ENCODE measurements at regions not wholly inside any gene's neighbourhood (a gene's known extent, or its start where the extent isn't known, plus 50 kb on each side); places are given as distances from the start of the nearest gene placed in this dataset.

DNA sequence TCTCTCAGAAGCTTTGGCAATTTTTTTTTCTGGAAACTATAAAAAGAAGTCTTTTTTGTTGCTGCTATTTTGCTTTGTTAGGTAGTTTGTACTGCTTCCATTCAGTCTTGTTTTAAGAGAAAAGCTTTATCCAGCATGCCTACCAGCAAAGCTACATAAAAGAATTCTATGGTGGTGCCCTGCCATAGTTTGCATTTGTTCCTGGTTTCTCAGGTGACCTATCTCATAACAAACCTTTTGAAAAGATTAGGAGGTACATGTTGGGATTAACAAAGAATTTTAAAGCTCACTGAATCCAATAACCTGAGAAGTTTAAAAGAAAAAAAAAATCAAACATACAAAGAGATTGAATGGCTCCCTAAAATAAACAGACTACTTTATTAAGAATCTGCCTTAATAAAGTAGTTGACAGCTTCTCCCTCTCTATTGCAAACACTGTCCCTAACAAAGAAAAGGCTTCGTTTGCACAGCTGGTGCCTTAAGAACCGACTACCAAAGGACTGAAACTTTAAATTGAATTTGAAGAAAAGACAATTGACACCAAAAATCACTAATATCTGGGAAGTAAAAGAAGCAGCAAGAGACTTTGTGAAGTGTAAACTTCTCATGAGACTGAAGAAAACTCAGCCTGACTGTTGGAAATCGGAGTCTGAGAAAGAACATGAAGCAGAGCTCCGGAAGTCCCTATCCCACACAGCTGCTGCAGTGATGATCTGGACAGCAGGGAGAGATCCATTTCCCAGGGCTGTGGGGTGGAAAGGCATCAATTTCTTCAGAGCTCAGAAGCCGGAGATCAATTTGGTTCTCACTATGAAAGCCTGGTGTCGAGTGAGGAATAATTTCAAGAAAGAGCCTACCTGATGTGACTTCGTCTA lies 102.7 kb upstream of the PLEKHA5 start:
- TF ChIP-seq SIN3A (conservative IDR thresholded peaks at IDR 0.05 in 1 of 2, IDR thresholded peaks at IDR 0.05 in 1 of 2; ENCODE audit: low read depth in 1 of 2, low read length in 2 of 2) (no peak), RAD21 (IDR thresholded peaks at IDR 0.05 in 1 of 2, conservative IDR thresholded peaks at IDR 0.05 in 1 of 2; ENCODE audit: low read depth in 2 of 2, low read length in 2 of 2) (no peak)
- TF ChIP-seq, protein P1, sequence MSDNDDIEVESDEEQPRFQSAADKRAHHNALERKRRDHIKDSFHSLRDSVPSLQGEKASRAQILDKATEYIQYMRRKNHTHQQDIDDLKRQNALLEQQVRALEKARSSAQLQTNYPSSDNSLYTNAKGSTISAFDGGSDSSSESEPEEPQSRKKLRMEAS (IDR thresholded peaks at IDR 0.05) = no peak

Measured in H1 (cell line).